ENCODE measurements at regions not wholly inside any gene's neighbourhood (a gene's known extent, or its start where the extent isn't known, plus 50 kb on each side); places are given as distances from the start of the nearest gene placed in this dataset.

DNA sequence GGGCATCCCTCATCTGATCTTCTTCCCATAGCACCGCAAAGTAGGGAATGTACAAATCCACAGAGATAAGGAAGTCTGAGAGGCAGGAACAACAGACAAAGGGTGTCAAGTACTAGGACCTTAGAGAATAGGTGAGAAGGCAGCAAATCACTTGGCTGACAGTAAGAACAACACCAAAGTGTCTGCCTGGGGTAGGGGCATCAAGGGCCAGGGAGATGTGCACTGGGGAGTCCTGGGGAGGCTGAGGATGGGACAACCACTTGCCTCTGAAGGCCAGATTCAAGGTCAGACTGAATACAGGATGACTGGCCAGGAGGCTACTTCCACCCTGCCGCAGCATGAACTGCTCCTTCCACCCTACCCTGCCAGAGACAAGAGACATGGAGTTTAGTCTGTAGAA, 1040.8 kb downstream of the BCL11B start:
- POLR2A ChIA-PET, result no interaction called here
- TF ChIP-seq CTCF (IDR thresholded peaks at IDR 0.05; ENCODE audit: control extremely low read depth, extremely low read depth, low read depth, missing control alignments), result no peak
- DNase-seq (ENCODE audit: extremely low spot score), result no peak
- CTCF ChIA-PET, result interaction anchor here (1.1 kb wide), 1 partner anchor 27 kb away, joined by 3 read pairs; no protein-coding TSS in a partner anchor

DNA sequence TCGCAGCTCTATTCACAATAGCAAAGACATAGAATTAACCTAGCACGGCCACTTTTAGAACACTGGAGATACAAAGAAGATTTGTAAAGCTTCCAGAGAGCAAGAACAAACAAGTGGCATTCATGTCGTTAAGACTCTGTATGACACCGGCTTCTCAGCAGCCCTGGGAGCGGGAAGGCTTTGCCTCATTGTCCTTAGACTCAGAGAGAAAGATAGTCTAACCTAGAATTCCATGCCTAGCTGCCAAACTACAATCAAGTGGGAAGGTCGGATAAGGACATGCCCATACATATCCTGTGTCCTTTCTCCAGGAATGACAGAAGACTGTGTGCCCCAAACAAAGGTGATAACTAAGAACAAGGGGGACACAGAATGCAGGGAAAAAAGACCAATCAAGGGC, 1038.3 kb downstream of the BCL11B start:
- POLR2A ChIA-PET, result no interaction called here
- TF ChIP-seq CTCF (IDR thresholded peaks at IDR 0.05; ENCODE audit: control extremely low read depth, extremely low read depth, low read depth, missing control alignments), result no peak
- CTCF ChIA-PET, result interaction anchor here (1.3 kb wide), 1 partner anchor 9 kb away, joined by 4 read pairs; no protein-coding TSS in a partner anchor
- no peak for DNase-seq (ENCODE audit: extremely low spot score)

DNA sequence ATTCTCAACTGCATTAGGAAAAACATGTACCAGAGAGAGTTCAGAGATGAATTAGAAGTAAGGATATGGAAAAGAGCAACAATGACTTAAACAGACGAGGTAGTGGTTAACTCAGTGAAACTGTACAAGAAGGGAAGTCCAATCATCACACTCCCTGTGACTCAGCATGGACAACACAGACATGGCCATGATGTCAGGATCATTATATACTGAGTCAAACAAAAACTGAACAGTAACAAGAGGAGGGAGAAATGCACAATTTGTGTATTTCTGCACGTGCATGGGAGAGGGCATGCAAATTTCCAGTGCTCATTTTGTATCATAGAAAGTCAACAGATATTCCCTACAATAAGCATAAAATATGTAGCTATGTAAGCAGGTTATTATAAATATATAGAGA, 1037.8 kb downstream of the BCL11B start:
- ChIA-PET CTCF (interaction anchor here (1.3 kb wide), 1 partner anchor 9 kb away, joined by 4 read pairs; no protein-coding TSS in a partner anchor), POLR2A (no interaction called here)
- no peak for DNase-seq (ENCODE audit: extremely low spot score)
- TF ChIP-seq CTCF (IDR thresholded peaks at IDR 0.05; ENCODE audit: control extremely low read depth, extremely low read depth, low read depth, missing control alignments), result no peak

DNA sequence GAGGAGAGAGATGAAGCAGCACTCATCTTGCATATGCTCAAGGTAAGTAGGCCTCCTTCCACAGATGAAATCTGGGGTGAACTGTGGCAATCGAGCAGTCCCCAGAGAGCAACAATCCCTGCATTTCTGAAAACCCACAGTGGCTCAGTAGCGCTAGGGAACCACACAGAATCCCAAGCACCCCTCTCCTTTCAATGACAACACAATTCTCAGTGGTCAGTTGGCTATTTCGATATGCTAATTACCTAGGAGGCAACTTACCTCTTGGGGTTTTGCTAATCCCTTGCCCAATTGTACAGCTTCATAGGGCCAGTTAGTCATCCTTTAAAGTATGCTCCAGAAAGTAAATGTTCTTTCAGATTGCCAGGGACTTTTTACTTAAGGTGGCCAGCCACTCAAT, 1035.7 kb downstream of the BCL11B start:
- DNase-seq (ENCODE audit: extremely low spot score), result no peak
- ChIA-PET CTCF (interaction anchor here (1.7 kb wide), 1 partner anchor 14 kb away, joined by 7 read pairs; no protein-coding TSS in a partner anchor), POLR2A (no interaction called here)
- TF ChIP-seq CTCF (IDR thresholded peaks at IDR 0.05; ENCODE audit: control extremely low read depth, extremely low read depth, low read depth, missing control alignments), result no peak

- POLR2A ChIA-PET, result no interaction called here
- CTCF ChIA-PET, result interaction anchor here (1.0 kb wide), 1 partner anchor 8 kb away, joined by 4 read pairs; no protein-coding TSS in a partner anchor
- DNase-seq (ENCODE audit: extremely low spot score), result no peak
- no peak for TF ChIP-seq CTCF (IDR thresholded peaks at IDR 0.05; ENCODE audit: control extremely low read depth, extremely low read depth, low read depth, missing control alignments)
These were observed 1034.1 kb downstream of the BCL11B start for GRCh38 chr14:98237939-98238338.

GRCh38 chr14:98240376-98240775, 1031.6 kb downstream of the BCL11B start:
- no peak for TF ChIP-seq CTCF (IDR thresholded peaks at IDR 0.05; ENCODE audit: control extremely low read depth, extremely low read depth, low read depth, missing control alignments)
- no peak for DNase-seq (ENCODE audit: extremely low spot score)
- POLR2A ChIA-PET, result no interaction called here
- CTCF ChIA-PET, result interaction anchor here (1.1 kb wide), 1 partner anchor 12 kb away, joined by 3 read pairs; no protein-coding TSS in a partner anchor
